ENCODE measurements at regions not wholly inside any gene's neighbourhood (a gene's known extent, or its start where the extent isn't known, plus 50 kb on each side); places are given as distances from the start of the nearest gene placed in this dataset.
A peak's percentile ranks its signal among the peaks of the same experiment; 100 is the strongest.
"Not testable (repeated sequence)": the region's sequence is repeated elsewhere in the genome, so short reads cannot be mapped to it uniquely, and the experiment has no call there.

GRCh38 chr17:77322514-77323412 lies 182.0 kb downstream of the SEC14L1 start:
- no peak for DNase-seq

GRCh38 chr17:77323413-77324171 lies 182.8 kb downstream of the SEC14L1 start:
- DNase-seq: no peak

GRCh38 chr17:77324227-77324626 lies 183.5 kb downstream of the SEC14L1 start:
- no peak for DNase-seq

- no peak for DNase-seq
Observed at GRCh38 chr17:77325577-77326075, 184.9 kb downstream of the SEC14L1 start.

GRCh38 chr17:77326076-77326591 lies 185.4 kb downstream of the SEC14L1 start:
- no peak for DNase-seq

GRCh38 chr17:77326636-77327035 lies 185.9 kb downstream of the SEC14L1 start:
- no peak for DNase-seq

GRCh38 chr17:77327181-77327565 lies 186.4 kb downstream of the SEC14L1 start:
- no peak for DNase-seq

- no peak for DNase-seq
Observed at GRCh38 chr17:77327566-77328464, 187.0 kb downstream of the SEC14L1 start.

GRCh38 chr17:77328823-77329740 lies 188.3 kb downstream of the SEC14L1 start:
- no peak for DNase-seq

- DNase-seq: no peak
Observed at GRCh38 chr17:77329741-77330531, 189.2 kb downstream of the SEC14L1 start.

GRCh38 chr17:77330602-77331081 lies 189.9 kb downstream of the SEC14L1 start:
- no peak for DNase-seq

GRCh38 chr17:77331301-77331864 lies 190.6 kb downstream of the SEC14L1 start:
- DNase-seq: peak; percentile 33

GRCh38 chr17:77332034-77332971 lies 191.5 kb downstream of the SEC14L1 start:
- DNase-seq: no peak

- no peak for DNase-seq
Observed at GRCh38 chr17:77332981-77333685, 192.4 kb downstream of the SEC14L1 start.

- DNase-seq: no peak
Observed at GRCh38 chr17:77337150-77337549, 196.4 kb downstream of the SEC14L1 start.

GRCh38 chr17:77341069-77341541 lies 200.3 kb downstream of the SEC14L1 start:
- DNase-seq: no peak

- DNase-seq: not testable (repeated sequence)
Observed at GRCh38 chr17:77342656-77342990, 201.9 kb downstream of the SEC14L1 start.
